Transverse colon (tissue), 4 donors: ENCODE measurements at regions not wholly inside any gene's neighbourhood (a gene's known extent, or its start where the extent isn't known, plus 50 kb on each side); places are given as distances from the start of the nearest gene placed in this dataset.

ENCODE experiments used
- DNase-seq: peaks from one replicate; pipeline ENCODE4 v3.0.0-alpha.2; 2019
- H3K27ac ChIP-seq, 4 donors: fragments of 200-600 bp; sonication (generic); 2 replicates each; pipeline ENCODE4 v1.5.1; 2016 to 2018; ENCODE audit warnings: inconsistent platforms in 4 of 4
- H3K27me3 ChIP-seq: fragments of 200-600 bp; sonication (generic); 2 replicates; pipeline ENCODE4 v1.5.1; 2017; ENCODE audit warnings: inconsistent platforms
- H3K36me3 ChIP-seq, 4 donors: fragments of 200-600 bp; sonication (generic); 2 replicates each; pipeline ENCODE4 v1.5.1; 2017 to 2019; ENCODE audit warnings: inconsistent platforms in 4 of 4
- H3K4me1 ChIP-seq, 4 donors: fragments of 200-600 bp; sonication (generic); 2 replicates each; pipeline ENCODE4 v1.5.1; 2017 to 2020; ENCODE audit warnings: inconsistent platforms in 4 of 4
- H3K4me3 ChIP-seq, 4 donors: fragments of 200-600 bp; sonication (generic); 1 replicate in 1 of 4; 2 replicates in 3 of 4; pipeline versions ENCODE4 v1.5.1 to v1.6.1; 2017 to 2019; ENCODE audit warnings: inconsistent platforms in 4 of 4
- H3K9me3 ChIP-seq, 2 donors: fragments of 200-600 bp; sonication (generic); 2 replicates each; pipeline ENCODE4 v1.5.1; 2017 to 2019; ENCODE audit warnings: inconsistent platforms in 2 of 2
- EP300 ChIP-seq: sonication (generic); formaldehyde crosslinking; IDR thresholded peaks from one replicate; pipeline ENCODE4 v1.6.1; 2017; ENCODE audit warnings: antibody characterized with exemption, low read depth
- POLR2A ChIP-seq: fragments of 450-650 bp; IDR thresholded peaks from one replicate; pipeline ENCODE4 v1.6.1; 2016; ENCODE audit warnings: antibody characterized with exemption, mild to moderate bottlenecking, moderate library complexity
- POLR2AphosphoS5 ChIP-seq, 3 donors: sonication (generic); formaldehyde crosslinking; IDR thresholded peaks; one replicate each; pipeline ENCODE4 v1.6.1; 2016; ENCODE audit warnings: antibody characterized with exemption in 3 of 3
- whole genome bisulfite sequencing, 2 donors: methylation state at CpG; one replicate each; pipeline ENCODE4 v1.1.5; 2018; ENCODE audit warnings: low coverage in 1 of 2; 5-methylcytosine and 5-hydroxymethylcytosine counted together
- in situ Hi-C, 4 donors: fragments of 200-750 bp; cut with MboI; loops; one replicate each; pipeline versions ENCODE4 v1.15.0 to v1.15.1; 2017; ENCODE audit warnings: low sequenced_read_pairs in 3 of 4, low pct_ligation_motif_present in 1 of 4, low pct_unique_long_range_greater_than_20kb in 1 of 4
- intact Hi-C: fragments of 100-400 bp; cut with DNase I; formaldehyde crosslinking; loops from one replicate; pipeline ENCODE4 v1.15.1; 2023; ENCODE audit warnings: low total_unique reads
- TF ChIP-seq, protein P1 (sequence below), 5 experiments: fragments of 200-600 bp in 3 of 5; fragments of 450-650 bp in 2 of 5; sonication (generic) in 3 of 5; IDR thresholded peaks; 1 replicate in 2 of 5; 2 replicates in 3 of 5; pipeline ENCODE4 v1.5.1; 2016 to 2017; ENCODE audit warnings: antibody characterized with exemption in 5 of 5, inconsistent platforms in 3 of 5, mild to moderate bottlenecking in 2 of 5, moderate library complexity in 1 of 5

DNA sequence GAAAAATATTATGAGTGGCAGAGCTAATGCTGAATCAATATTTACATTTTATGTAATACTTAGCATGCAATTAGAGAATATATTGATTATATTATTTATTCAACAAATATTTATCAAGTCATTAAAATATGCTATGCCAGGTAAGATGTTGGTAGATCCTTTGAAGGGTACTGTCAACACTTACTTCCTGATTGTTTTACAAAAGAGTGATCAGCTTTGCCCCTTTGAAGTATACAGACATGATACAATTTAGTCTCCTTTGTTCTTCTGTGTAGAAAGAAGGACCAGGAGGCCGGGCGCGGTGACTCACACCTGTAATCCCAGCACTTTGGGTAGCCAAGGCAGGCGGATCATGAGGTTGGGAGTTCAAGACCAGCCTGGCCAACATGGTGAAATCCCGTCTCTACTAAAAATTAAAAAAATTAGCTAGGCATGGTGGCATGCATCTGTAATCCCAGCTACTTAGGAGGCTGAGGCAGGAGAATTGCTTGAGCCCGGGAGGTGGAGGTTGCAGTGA is 73.9 kb upstream of the IFNG-AS1 start:
- no peak for TF ChIP-seq EP300
- TF ChIP-seq POLR2A = no peak
- TF ChIP-seq POLR2AphosphoS5 (IDR thresholded peaks at IDR 0.05) = no peak
- TF ChIP-seq, protein P1, sequence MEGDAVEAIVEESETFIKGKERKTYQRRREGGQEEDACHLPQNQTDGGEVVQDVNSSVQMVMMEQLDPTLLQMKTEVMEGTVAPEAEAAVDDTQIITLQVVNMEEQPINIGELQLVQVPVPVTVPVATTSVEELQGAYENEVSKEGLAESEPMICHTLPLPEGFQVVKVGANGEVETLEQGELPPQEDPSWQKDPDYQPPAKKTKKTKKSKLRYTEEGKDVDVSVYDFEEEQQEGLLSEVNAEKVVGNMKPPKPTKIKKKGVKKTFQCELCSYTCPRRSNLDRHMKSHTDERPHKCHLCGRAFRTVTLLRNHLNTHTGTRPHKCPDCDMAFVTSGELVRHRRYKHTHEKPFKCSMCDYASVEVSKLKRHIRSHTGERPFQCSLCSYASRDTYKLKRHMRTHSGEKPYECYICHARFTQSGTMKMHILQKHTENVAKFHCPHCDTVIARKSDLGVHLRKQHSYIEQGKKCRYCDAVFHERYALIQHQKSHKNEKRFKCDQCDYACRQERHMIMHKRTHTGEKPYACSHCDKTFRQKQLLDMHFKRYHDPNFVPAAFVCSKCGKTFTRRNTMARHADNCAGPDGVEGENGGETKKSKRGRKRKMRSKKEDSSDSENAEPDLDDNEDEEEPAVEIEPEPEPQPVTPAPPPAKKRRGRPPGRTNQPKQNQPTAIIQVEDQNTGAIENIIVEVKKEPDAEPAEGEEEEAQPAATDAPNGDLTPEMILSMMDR (IDR thresholded peaks at IDR 0.05) = no peak
- intact Hi-C loops = no loop called here
- WGBS, 2 donors = 64 to 66% methylated on average over 5 to 6 of the region's 6 CpGs
- Histone ChIP-seq H3K4me3 (no peak overlapping the region), H3K9me3 (no peaks in the 10 kb centered on the region), H3K36me3 (no peaks in the 10 kb centered on the region), H3K4me1 (peaks cover 0 to 9% (median 1%) of the 10 kb centered on the region in 4 donors), H3K27ac (no peak overlapping the region), H3K27me3 (peaks cover 3% of the 10 kb centered on the region)
- DNase-seq = no peak
- in situ Hi-C loops = no loop called here

DNA sequence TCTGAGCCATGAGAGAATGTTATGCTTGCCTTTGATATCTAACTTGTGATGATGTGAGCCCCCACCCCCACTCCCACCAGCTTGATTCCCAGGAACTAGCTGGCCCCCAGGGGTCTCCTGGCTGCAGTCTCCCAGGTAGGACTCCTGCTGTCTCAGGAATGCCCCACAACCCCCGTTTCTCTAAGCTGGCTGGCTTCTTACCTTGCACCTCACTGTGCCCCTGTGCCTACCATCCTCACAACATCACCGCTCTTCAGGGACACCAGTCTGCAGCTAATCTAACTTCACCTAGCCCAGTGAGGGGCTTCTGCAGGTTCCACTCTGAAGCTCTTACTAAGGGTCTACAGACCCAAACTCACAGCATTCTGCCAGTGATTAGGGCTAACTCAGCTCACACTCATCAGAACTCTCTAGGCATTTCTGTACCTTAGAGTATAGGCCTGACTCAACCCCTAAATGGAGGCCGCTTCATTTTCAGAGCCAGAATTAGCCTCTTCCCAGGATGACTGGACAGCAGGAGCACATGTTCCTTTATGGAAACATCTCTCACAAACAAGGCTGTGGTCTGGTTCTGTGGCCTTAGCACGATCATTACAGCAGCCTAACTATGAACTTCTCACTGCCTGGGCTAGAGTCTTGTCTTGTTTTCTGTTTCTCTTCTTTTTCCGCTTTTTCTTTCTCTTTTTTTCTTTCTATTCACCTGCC is 72.8 kb upstream of the IFNG-AS1 start:
- intact Hi-C loops (no loop called here), in situ Hi-C loops (no loop called here)
- Histone ChIP-seq H3K36me3 (no peaks in the 10 kb centered on the region), H3K9me3 (no peaks in the 10 kb centered on the region), H3K4me3 (no peak overlapping the region), H3K4me1 (peaks cover 0 to 9% (median 1%) of the 10 kb centered on the region in 4 donors), H3K27ac (no peak overlapping the region), H3K27me3 (peaks cover 3% of the 10 kb centered on the region)
- TF ChIP-seq POLR2A (no peak), POLR2AphosphoS5 (IDR thresholded peaks at IDR 0.05) (no peak), EP300 (no peak)
- TF ChIP-seq, protein P1 (IDR thresholded peaks at IDR 0.05) = no peak
- no peak for DNase-seq
- WGBS, 2 donors = 87 to 90% methylated on average over 3 to 5 of the region's 5 CpGs

DNA sequence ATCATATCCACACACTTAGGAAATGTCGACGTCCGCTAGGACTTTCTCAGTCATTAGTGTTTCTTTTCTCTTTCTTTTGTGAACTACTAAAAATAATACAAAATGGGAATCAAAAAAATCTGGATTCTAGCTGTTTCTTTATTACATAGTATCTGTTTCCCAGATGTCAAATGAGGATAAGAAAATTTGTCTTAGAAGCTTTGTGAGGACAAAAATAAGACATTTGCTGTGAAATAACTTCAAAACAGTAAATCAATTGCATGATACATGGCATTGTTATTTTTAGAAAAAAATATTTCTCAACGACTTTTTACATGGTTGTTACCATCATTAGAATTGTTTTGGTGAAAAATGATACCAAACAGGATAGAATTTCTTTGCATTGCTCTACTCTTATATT is 71.4 kb upstream of the IFNG-AS1 start:
- DNase-seq = no peak
- Histone ChIP-seq H3K9me3 (no peaks in the 10 kb centered on the region), H3K27me3 (peaks cover 3% of the 10 kb centered on the region), H3K27ac (no peak overlapping the region), H3K36me3 (no peaks in the 10 kb centered on the region), H3K4me3 (no peak overlapping the region), H3K4me1 (peaks cover 0 to 9% (median 1%) of the 10 kb centered on the region in 4 donors)
- intact Hi-C loops (no loop called here), in situ Hi-C loops (no loop called here)
- WGBS, 2 donors = 81 to 83% methylated on average over 4 of the region's 4 CpGs
- TF ChIP-seq POLR2AphosphoS5 (IDR thresholded peaks at IDR 0.05) = no peak
- no peak for TF ChIP-seq POLR2A
- TF ChIP-seq, protein P1 (IDR thresholded peaks at IDR 0.05) = no peak

DNA sequence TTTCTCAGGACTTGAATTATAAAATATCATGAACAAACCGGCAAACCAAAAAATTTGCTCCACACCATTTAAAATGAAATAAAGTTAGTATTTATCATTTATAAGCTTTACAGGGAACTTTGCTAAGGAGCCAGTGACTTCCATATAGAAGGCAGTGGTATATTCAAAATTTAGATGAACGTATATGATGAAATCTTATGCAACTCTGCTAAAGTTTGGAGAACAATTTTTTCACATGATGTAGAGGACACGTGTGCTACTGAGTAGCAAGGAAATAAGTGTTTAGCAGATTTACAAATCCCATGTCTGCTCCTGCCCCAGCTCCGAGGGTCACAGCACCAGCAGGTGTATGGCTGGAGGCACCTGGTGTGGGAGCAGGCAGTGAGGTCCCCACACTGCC is 70.8 kb upstream of the IFNG-AS1 start:
- Histone ChIP-seq H3K27me3 (peaks cover 2% of the 10 kb centered on the region), H3K4me1 (peaks cover 0 to 9% (median 1%) of the 10 kb centered on the region in 4 donors), H3K9me3 (no peaks in the 10 kb centered on the region), H3K4me3 (no peak overlapping the region), H3K27ac (no peak overlapping the region), H3K36me3 (no peaks in the 10 kb centered on the region)
- intact Hi-C loops (no loop called here), in situ Hi-C loops (no loop called here)
- WGBS, 2 donors = 90 to 96% methylated on average over 3 to 4 of the region's 4 CpGs
- no peak for TF ChIP-seq POLR2A
- DNase-seq = no peak
